Esophagus muscularis mucosa (tissue), 4 donors: ENCODE measurements at regions not wholly inside any gene's neighbourhood (a gene's known extent, or its start where the extent isn't known, plus 50 kb on each side); places are given as distances from the start of the nearest gene placed in this dataset.

Experiments used
- DNase-seq: peaks from one replicate; pipeline ENCODE4 v3.0.0-alpha.2; 2017; ENCODE audit errors: extremely low spot score
- H3K27ac ChIP-seq, 4 donors: fragments of 200-600 bp; sonication (generic); replicated peaks in 1 of 4; 1 replicate in 3 of 4; 2 replicates in 1 of 4; pipeline ENCODE4 v1.5.1; 2016 to 2019; ENCODE audit warnings: mild to moderate bottlenecking in 1 of 4
- H3K27me3 ChIP-seq, 4 donors: fragments of 200-600 bp; sonication (generic); one replicate each; pipeline versions ENCODE4 v1.5.1 to v1.6.0; 2016 to 2019
- H3K36me3 ChIP-seq, 4 donors: fragments of 200-600 bp; sonication (generic); one replicate each; pipeline ENCODE4 v1.5.1; 2016 to 2019
- H3K4me1 ChIP-seq, 4 donors: fragments of 200-600 bp; sonication (generic); one replicate each; pipeline ENCODE4 v1.5.1; 2016 to 2019
- H3K4me3 ChIP-seq, 4 donors: fragments of 200-600 bp; sonication (generic); 1 replicate in 2 of 4; 2 replicates in 2 of 4; pipeline ENCODE4 v1.5.1; 2016 to 2019; ENCODE audit warnings: mild to moderate bottlenecking in 4 of 4, moderate library complexity in 1 of 4
- H3K9me3 ChIP-seq, 4 donors: fragments of 200-600 bp; sonication (generic); 1 replicate in 3 of 4; 2 replicates in 1 of 4; pipeline ENCODE4 v1.5.1; 2016 to 2019
- EP300 ChIP-seq: sonication (generic); formaldehyde crosslinking; IDR thresholded peaks from one replicate; pipeline ENCODE4 v1.6.1; 2017; ENCODE audit warnings: antibody characterized with exemption
- POLR2A ChIP-seq: fragments of 450-650 bp; IDR thresholded peaks from one replicate; pipeline ENCODE4 v1.6.1; 2017; ENCODE audit warnings: antibody characterized with exemption, moderate library complexity, mild to moderate bottlenecking, low read depth
- POLR2AphosphoS5 ChIP-seq, 2 donors: sonication (generic); formaldehyde crosslinking; IDR thresholded peaks; one replicate each; pipeline ENCODE4 v1.6.1; 2017; ENCODE audit warnings: antibody characterized with exemption in 2 of 2
- WGBS: methylation state at CpG from one replicate; pipeline ENCODE4 v1.1.5; 2018; 5-methylcytosine and 5-hydroxymethylcytosine counted together
- intact Hi-C: fragments of 100-400 bp; cut with DNase I; formaldehyde crosslinking; loops from one replicate; pipeline ENCODE4 v1.15.1; 2023
- TF ChIP-seq, protein P1 (sequence below), 3 experiments: fragments of 200-600 bp in 2 of 3; fragments of 450-650 bp in 1 of 3; sonication (generic) in 2 of 3; IDR thresholded peaks; one replicate each; pipeline ENCODE4 v1.5.1; 2017 to 2019; ENCODE audit warnings: antibody characterized with exemption in 3 of 3, mild to moderate bottlenecking in 2 of 3, moderate library complexity in 1 of 3

DNA sequence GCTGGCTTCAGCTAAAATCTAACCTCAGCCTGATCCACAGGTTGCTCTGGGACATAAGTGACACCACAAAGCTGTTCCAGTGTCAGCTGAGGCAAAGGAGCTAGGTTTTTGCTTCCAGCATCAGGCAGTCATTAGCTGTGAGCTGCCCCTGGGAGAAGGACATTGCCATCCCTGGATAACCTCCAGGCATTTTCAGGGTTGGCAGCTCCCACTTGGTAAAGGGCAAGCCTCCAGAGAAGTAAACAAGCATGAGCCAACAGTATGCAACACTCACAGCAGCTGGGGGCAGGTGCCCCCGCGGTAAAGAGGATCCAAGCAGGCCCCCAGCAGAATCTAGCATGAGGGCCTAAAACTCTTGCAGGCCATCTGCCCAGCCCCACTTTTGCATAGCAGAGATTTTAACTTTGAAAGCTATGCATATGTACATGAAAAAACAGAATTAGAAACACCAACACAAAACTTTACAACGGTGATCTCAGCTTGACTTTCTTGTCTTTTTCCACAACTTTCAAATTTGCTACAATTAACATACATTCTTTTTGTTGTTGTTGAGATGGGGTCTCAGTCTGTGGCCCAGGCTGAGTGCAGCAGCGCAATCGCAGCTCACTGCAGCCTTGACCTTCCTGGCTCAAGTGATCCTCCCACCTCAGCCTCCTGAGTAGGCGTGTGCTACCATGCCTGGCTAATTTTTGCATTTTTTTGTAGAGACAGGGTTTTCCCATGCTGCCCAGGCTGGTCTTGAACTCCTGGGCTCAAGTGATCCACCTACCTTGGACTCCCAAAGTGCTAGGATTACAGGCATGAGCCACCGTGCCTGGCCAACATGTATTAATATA lies 83.8 kb upstream of the TPM1 start:
- WGBS, result 67% methylated on average over 7 of the region's 7 CpGs
- no peak for DNase-seq
- Histone ChIP-seq H3K4me1 (peaks cover 22 to 34% (median 27%) of the 10 kb centered on the region in 4 donors), H3K9me3 (no peaks in the 10 kb centered on the region), H3K27me3 (no peaks in the 10 kb centered on the region), H3K27ac (peak overlapping the region in 3 of 4 donors; percentile 58 to 65 (median 63)), H3K36me3 (no peaks in the 10 kb centered on the region), H3K4me3 (no peak overlapping the region)
- TF ChIP-seq, protein P1, sequence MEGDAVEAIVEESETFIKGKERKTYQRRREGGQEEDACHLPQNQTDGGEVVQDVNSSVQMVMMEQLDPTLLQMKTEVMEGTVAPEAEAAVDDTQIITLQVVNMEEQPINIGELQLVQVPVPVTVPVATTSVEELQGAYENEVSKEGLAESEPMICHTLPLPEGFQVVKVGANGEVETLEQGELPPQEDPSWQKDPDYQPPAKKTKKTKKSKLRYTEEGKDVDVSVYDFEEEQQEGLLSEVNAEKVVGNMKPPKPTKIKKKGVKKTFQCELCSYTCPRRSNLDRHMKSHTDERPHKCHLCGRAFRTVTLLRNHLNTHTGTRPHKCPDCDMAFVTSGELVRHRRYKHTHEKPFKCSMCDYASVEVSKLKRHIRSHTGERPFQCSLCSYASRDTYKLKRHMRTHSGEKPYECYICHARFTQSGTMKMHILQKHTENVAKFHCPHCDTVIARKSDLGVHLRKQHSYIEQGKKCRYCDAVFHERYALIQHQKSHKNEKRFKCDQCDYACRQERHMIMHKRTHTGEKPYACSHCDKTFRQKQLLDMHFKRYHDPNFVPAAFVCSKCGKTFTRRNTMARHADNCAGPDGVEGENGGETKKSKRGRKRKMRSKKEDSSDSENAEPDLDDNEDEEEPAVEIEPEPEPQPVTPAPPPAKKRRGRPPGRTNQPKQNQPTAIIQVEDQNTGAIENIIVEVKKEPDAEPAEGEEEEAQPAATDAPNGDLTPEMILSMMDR (IDR thresholded peaks at IDR 0.05), result no peak
- no peak for TF ChIP-seq POLR2A
- no peak for TF ChIP-seq EP300
- TF ChIP-seq POLR2AphosphoS5 (IDR thresholded peaks at IDR 0.05), result no peak
- intact Hi-C loops, result no loop called here

DNA sequence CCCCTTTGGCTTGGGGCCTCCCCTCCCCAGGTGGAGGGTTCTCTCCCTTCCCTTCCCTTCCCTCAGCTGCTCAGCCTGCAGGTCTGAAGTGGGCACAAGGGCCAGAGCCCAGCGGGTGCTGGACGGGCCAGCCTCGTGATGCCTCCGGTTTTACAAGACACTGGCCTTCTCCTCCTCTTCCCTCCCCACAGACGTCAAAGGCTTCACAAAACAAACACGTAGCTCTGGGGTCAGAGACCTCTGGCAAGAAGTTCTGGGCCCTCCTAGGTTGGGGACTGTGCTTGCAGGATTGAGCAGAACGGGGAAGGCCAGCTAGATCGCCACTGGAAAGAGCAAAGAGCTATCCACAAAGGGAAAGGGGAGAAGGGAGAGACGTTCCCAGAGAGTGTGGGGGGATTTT lies 81.4 kb upstream of the TPM1 start:
- H3K9me3 ChIP-seq, result no peaks in the 10 kb centered on the region
- no peaks in the 10 kb centered on the region for H3K36me3 ChIP-seq
- intact Hi-C loops, result no loop called here
- no peaks in the 10 kb centered on the region for H3K27me3 ChIP-seq
- no peak overlapping the region for H3K4me3 ChIP-seq
- peaks cover 22 to 34% (median 29%) of the 10 kb centered on the region in 4 donors for H3K4me1 ChIP-seq
- 85% methylated on average over 9 of the region's 9 CpGs for WGBS
- TF ChIP-seq POLR2AphosphoS5 (IDR thresholded peaks at IDR 0.05), result no peak
- no peak for TF ChIP-seq EP300
- TF ChIP-seq, protein P1 (IDR thresholded peaks at IDR 0.05), result no peak
- no peak for TF ChIP-seq POLR2A
- no peak for DNase-seq
- no peak overlapping the region for H3K27ac ChIP-seq

DNA sequence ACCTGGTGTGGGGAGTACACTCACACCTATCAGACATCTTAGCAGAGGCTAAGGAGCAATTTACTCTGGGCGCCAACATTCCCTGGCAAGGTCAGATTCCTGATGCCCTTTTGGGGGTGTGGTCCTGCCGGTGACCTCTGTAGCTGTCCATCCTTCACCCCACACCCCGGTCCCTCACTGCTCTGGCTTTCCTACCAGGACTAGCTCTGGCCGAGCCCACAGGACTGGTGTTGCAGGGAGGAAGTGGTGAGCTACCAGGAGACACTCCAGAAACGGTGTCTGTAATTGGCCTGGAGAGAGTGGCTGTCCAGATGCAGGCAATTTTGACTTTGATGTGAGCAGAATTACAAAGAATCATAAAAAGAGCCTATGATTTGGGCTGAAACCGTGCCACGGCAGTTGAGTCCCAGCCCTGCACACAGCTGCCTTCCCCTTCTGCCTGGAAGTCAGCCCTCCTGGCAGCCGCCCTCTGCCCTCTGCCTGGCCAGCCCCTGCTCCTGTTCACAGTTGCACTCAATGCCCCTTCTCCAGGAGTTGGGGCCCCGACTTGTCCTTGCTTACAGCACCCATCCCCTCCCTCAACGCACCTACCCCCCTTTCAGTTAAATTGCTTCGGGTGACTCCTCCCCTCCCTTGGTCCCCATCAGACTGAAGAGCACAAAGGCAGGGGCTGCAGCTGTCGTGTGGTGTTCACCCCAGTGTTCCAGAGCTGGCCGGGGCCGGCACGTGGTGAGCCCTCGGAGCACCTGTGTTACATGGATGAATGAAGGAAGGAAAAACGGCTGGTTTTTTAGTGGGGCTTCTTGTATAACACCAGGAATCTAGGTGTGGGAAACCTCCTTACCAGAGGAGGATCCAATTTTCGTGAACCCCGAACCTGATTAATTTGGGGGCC lies 80.2 kb upstream of the TPM1 start:
- 90% methylated on average over 18 of the region's 19 CpGs for WGBS
- no peak for DNase-seq
- no peak for TF ChIP-seq POLR2A
- TF ChIP-seq POLR2AphosphoS5 (IDR thresholded peaks at IDR 0.05), result no peak
- TF ChIP-seq, protein P1 (IDR thresholded peaks at IDR 0.05), result no peak
- no peak for TF ChIP-seq EP300
- Histone ChIP-seq H3K4me3 (no peak overlapping the region), H3K9me3 (no peaks in the 10 kb centered on the region), H3K4me1 (peaks cover 13 to 27% (median 23%) of the 10 kb centered on the region in 4 donors), H3K36me3 (no peaks in the 10 kb centered on the region), H3K27me3 (no peaks in the 10 kb centered on the region), H3K27ac (no peak overlapping the region)
- intact Hi-C loops, result no loop called here

DNA sequence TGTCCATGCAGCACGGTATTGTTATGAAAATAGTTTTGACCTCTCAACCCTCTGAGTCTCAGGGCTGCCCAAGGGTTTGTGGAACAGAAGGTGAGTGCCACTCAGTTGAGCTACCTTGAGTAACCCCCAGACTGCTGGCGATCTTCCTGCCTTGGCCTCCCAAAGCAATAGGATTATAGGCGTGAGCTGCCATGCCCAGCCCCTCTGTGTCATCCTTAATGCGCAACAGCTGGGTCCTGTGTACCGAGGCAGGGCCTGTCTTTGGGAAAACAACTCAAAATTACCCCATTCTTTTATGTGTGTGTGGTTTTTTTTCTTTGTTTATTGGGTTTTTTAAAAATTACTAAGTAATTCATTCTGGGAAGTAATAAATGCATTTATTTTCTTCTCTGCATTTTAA lies 78.3 kb upstream of the TPM1 start:
- TF ChIP-seq POLR2A (no peak), POLR2AphosphoS5 (IDR thresholded peaks at IDR 0.05) (no peak), EP300 (no peak)
- TF ChIP-seq, protein P1 (IDR thresholded peaks at IDR 0.05), result no peak
- Histone ChIP-seq H3K4me1 (peaks cover 0 to 8% (median 5%) of the 10 kb centered on the region in 4 donors), H3K4me3 (no peak overlapping the region), H3K36me3 (no peaks in the 10 kb centered on the region), H3K27me3 (no peaks in the 10 kb centered on the region), H3K27ac (no peak overlapping the region), H3K9me3 (no peaks in the 10 kb centered on the region)
- 85% methylated on average over 5 of the region's 5 CpGs for WGBS
- intact Hi-C loops, result no loop called here
- no peak for DNase-seq
